H9 (cell line): ENCODE measurements at regions not wholly inside any gene's neighbourhood (a gene's known extent, or its start where the extent isn't known, plus 50 kb on each side); places are given as distances from the start of the nearest gene placed in this dataset.

ENCODE experiments used
- DNase-seq: peaks from one replicate; pipeline ENCODE4 v3.0.0-alpha.2; 2017
- H2AFZ ChIP-seq: one replicate; pipeline ENCODE4 v1.6.1; 2013; ENCODE audit warnings: mild to moderate bottlenecking, low read length, control low read depth, moderate library complexity
- H2AK5ac ChIP-seq: 2 replicates; pipeline ENCODE4 v1.6.1; 2013; ENCODE audit warnings: low read length, control low read depth, mixed read lengths; ENCODE audit not compliant: insufficient read length
- H2BK120ac ChIP-seq: one replicate; pipeline ENCODE4 v1.6.1; 2013; ENCODE audit warnings: low read depth, mild to moderate bottlenecking, low read length, control low read depth, inconsistent platforms; ENCODE audit not compliant: poor library complexity, severe bottlenecking
- H2BK12ac ChIP-seq: 2 replicates; pipeline ENCODE4 v1.6.1; 2013; ENCODE audit warnings: low read length, control low read depth, mixed read lengths, low read depth; ENCODE audit not compliant: insufficient read length
- H2BK15ac ChIP-seq: 2 replicates; pipeline ENCODE4 v1.6.1; 2013; ENCODE audit warnings: low read depth, low read length, control low read depth
- H2BK20ac ChIP-seq: one replicate; pipeline ENCODE4 v1.6.1; 2013; ENCODE audit warnings: low read depth, mild to moderate bottlenecking, low read length, control low read depth, inconsistent platforms; ENCODE audit not compliant: poor library complexity, severe bottlenecking
- H2BK5ac ChIP-seq: 2 replicates; pipeline ENCODE4 v1.6.1; 2013; ENCODE audit warnings: low read length, control low read depth, mixed read lengths; ENCODE audit not compliant: insufficient read length
- H3K14ac ChIP-seq: 2 replicates; pipeline ENCODE4 v1.6.1; 2013; ENCODE audit warnings: low read length, control low read depth; ENCODE audit not compliant: insufficient read depth
- H3K18ac ChIP-seq: 2 replicates; pipeline ENCODE4 v1.6.1; 2013; ENCODE audit warnings: low read depth, mild to moderate bottlenecking, mixed read lengths, low read length, control low read depth; ENCODE audit not compliant: insufficient read length
- H3K23ac ChIP-seq: 2 replicates; pipeline ENCODE4 v1.6.1; 2013; ENCODE audit warnings: low read length, control low read depth, mixed read lengths, low read depth; ENCODE audit not compliant: insufficient read length
- H3K23me2 ChIP-seq: 2 replicates; pipeline ENCODE4 v1.6.1; 2013; ENCODE audit warnings: low read depth, mild to moderate bottlenecking, mixed read lengths, low read length, control low read depth; ENCODE audit not compliant: insufficient read length, poor library complexity, severe bottlenecking
- H3K27ac ChIP-seq: 2 replicates; pipeline ENCODE4 v1.5.1; 2013; ENCODE audit warnings: low read length, control low read depth, mixed read lengths, low read depth; ENCODE audit not compliant: insufficient read length
- H3K27me3 ChIP-seq: 2 replicates; pipeline ENCODE4 v1.6.1; 2013; ENCODE audit warnings: low read length, control low read depth, inconsistent platforms; ENCODE audit not compliant: insufficient read depth
- H3K4ac ChIP-seq: 2 replicates; pipeline ENCODE4 v1.6.1; 2013; ENCODE audit warnings: low read depth, mild to moderate bottlenecking, control low read depth, inconsistent platforms, low read length, moderate library complexity
- H3K4me1 ChIP-seq: 2 replicates; pipeline ENCODE4 v1.6.1; 2013; ENCODE audit warnings: low read length, control low read depth, inconsistent platforms; ENCODE audit not compliant: insufficient read depth
- H3K4me2 ChIP-seq: 2 replicates; pipeline ENCODE4 v1.6.1; 2013; ENCODE audit warnings: low read length, control low read depth, mixed read lengths; ENCODE audit not compliant: insufficient read length, insufficient read depth
- H3K56ac ChIP-seq: 2 replicates; pipeline ENCODE4 v1.6.1; 2013; ENCODE audit warnings: low read depth, mild to moderate bottlenecking, mixed read lengths, low read length, control low read depth; ENCODE audit not compliant: insufficient read length
- H3K79me1 ChIP-seq: 2 replicates; pipeline ENCODE4 v1.6.1; 2013; ENCODE audit warnings: low read depth, mild to moderate bottlenecking, moderate library complexity, low read length, control low read depth, inconsistent platforms; ENCODE audit not compliant: insufficient read depth, poor library complexity, severe bottlenecking
- H3K79me2 ChIP-seq: 2 replicates; pipeline ENCODE4 v1.6.1; 2013; ENCODE audit warnings: low read length, control low read depth, inconsistent platforms; ENCODE audit not compliant: insufficient read depth
- H3K9ac ChIP-seq: 2 replicates; pipeline ENCODE4 v1.6.1; 2013; ENCODE audit warnings: low read length, control low read depth, mixed read lengths; ENCODE audit not compliant: insufficient read length; ENCODE audit errors: extremely low read depth
- H3K9me3 ChIP-seq: one replicate; pipeline ENCODE4 v1.6.1; 2013; ENCODE audit warnings: low read depth, low read length, inconsistent platforms; ENCODE audit not compliant: control insufficient read depth
- H3T11ph ChIP-seq: one replicate; pipeline ENCODE4 v1.6.1; 2013; ENCODE audit warnings: mild to moderate bottlenecking, low read length, control low read depth, inconsistent platforms
- H4K20me1 ChIP-seq: one replicate; pipeline ENCODE4 v1.6.1; 2013; ENCODE audit not compliant: control insufficient read depth, insufficient read length, insufficient read depth
- H4K5ac ChIP-seq: 2 replicates; pipeline ENCODE4 v1.6.1; 2013; ENCODE audit warnings: low read depth, mild to moderate bottlenecking, mixed read lengths, low read length, control low read depth; ENCODE audit not compliant: insufficient read length
- H4K8ac ChIP-seq: replicated peaks from 2 replicates; pipeline ENCODE4 v1.6.1; 2013; ENCODE audit warnings: low read length, control low read depth, mixed read lengths, low read depth; ENCODE audit not compliant: insufficient read length
- H4K91ac ChIP-seq: 2 replicates; pipeline ENCODE4 v1.6.1; 2013; ENCODE audit warnings: low read depth, mild to moderate bottlenecking, moderate library complexity, mixed read lengths, low read length, control low read depth; ENCODE audit not compliant: insufficient read length
- H3K27ac Mint-ChIP-seq, 3 experiments: 2 replicates in 2 of 3; 3 replicates in 1 of 3; pipeline ENCODE4 v1.8.0; 2020 to 2021; ENCODE audit warnings: mixed read lengths in 3 of 3, mild to moderate bottlenecking in 1 of 3, moderate library complexity in 1 of 3
- H3K27me3 Mint-ChIP-seq: 2 replicates; pipeline ENCODE4 v1.8.0; 2021; ENCODE audit warnings: low read depth, mild to moderate bottlenecking, moderate library complexity, mixed read lengths
- H3K36me3 Mint-ChIP-seq, 3 experiments: 2 replicates in 2 of 3; 3 replicates in 1 of 3; pipeline ENCODE4 v1.8.0; 2020 to 2021; ENCODE audit warnings: low read depth in 3 of 3, mixed read lengths in 3 of 3; ENCODE audit not compliant: insufficient read depth in 1 of 3
- H3K4me1 Mint-ChIP-seq, 2 experiments: 2 replicates each; pipeline ENCODE4 v1.8.0; 2020; ENCODE audit warnings: mixed read lengths in 2 of 2
- H3K4me3 Mint-ChIP-seq, 2 experiments: 2 replicates in 1 of 2; 3 replicates in 1 of 2; pipeline ENCODE4 v1.8.0; 2020 to 2021; ENCODE audit warnings: mild to moderate bottlenecking in 2 of 2, mixed read lengths in 2 of 2, moderate library complexity in 1 of 2
- H3K9me3 Mint-ChIP-seq, 2 experiments: 2 replicates in 1 of 2; 3 replicates in 1 of 2; pipeline ENCODE4 v1.8.0; 2020; ENCODE audit warnings: mild to moderate bottlenecking in 2 of 2, mixed read lengths in 2 of 2, moderate library complexity in 1 of 2
- WGBS: extraction: QIAGEN DNeasy Blood & Tissue Kit; methylation state at CpG from one replicate; pipeline ENCODE4 v1.1.7; 2013; ENCODE audit warnings: missing lambda C conversion rate, low lambda C conversion rate, mixed read lengths; ENCODE audit not compliant: insufficient read length; ENCODE audit errors: extremely low coverage; 5-methylcytosine and 5-hydroxymethylcytosine counted together
- TF ChIP-seq, protein P1 (sequence below): fragments of 200-600 bp; sonication (generic); conservative IDR thresholded peaks from 3 replicates; pipeline ENCODE4 v1.8.0; 2021; ENCODE audit warnings: antibody characterized with exemption, mild to moderate bottlenecking

DNA sequence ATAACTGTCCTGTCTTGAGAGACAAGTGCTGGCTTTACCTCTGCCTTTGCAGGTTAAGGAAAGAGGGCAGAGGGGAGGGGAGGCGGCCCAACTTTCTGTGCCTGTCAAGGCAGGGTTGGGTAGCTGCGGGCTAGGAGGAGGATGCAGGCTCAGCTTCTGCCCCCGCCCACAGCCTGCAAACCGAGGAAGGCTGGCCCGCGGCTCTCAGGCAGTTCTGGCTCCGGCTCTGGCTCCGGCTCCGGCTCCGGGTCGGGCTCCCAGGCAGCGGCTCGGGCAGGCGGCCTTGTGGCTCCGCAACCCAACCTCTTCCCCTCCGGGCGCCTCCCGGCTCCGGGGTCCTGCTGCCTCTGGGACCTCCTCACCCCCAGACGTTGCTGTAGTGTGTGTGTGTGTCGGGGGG is 92.9 kb downstream of the TMEM30B start:
- Histone ChIP-seq H3K14ac (no peak overlapping the region), H2AFZ (no peak overlapping the region), H3T11ph (no peak overlapping the region), H4K91ac (no peak overlapping the region), H3K4ac (no peak overlapping the region), H3K27me3 (no peaks in the 10 kb centered on the region), H3K23ac (no peak overlapping the region), H3K79me2 (no peaks in the 10 kb centered on the region), H2BK5ac (no peak overlapping the region), H3K9ac (no peak overlapping the region), H3K27ac (no peak overlapping the region), H3K18ac (no peak overlapping the region), H3K79me1 (no peaks in the 10 kb centered on the region), H3K4me1 (peaks cover 4% of the 10 kb centered on the region; the same call in 1 of the 2 replicates), H2BK15ac (no peak overlapping the region), H4K8ac (no peak overlapping the region), H2BK120ac (no peak overlapping the region), H2AK5ac (no peak overlapping the region), H3K4me2 (no peak overlapping the region), H2BK20ac (no peak overlapping the region), H4K5ac (no peak overlapping the region), H2BK12ac (no peak overlapping the region), H3K9me3 (no peaks in the 10 kb centered on the region), H3K56ac (no peak overlapping the region), H4K20me1 (no peaks in the 10 kb centered on the region), H3K23me2 (no peaks in the 10 kb centered on the region)
- peak; percentile 78 for DNase-seq
- Mint-ChIP-seq H3K36me3 (no peaks in the 10 kb centered on the region; a peak in 1 of 7 replicates), H3K27me3 (peaks cover 8% of the 10 kb centered on the region), H3K4me1 (peaks cover 26 to 27% of the 10 kb centered on the region in 2 experiments), H3K27ac (no peak overlapping the region), H3K9me3 (no peaks in the 10 kb centered on the region), H3K4me3 (no peak overlapping the region)
- TF ChIP-seq, protein P1, sequence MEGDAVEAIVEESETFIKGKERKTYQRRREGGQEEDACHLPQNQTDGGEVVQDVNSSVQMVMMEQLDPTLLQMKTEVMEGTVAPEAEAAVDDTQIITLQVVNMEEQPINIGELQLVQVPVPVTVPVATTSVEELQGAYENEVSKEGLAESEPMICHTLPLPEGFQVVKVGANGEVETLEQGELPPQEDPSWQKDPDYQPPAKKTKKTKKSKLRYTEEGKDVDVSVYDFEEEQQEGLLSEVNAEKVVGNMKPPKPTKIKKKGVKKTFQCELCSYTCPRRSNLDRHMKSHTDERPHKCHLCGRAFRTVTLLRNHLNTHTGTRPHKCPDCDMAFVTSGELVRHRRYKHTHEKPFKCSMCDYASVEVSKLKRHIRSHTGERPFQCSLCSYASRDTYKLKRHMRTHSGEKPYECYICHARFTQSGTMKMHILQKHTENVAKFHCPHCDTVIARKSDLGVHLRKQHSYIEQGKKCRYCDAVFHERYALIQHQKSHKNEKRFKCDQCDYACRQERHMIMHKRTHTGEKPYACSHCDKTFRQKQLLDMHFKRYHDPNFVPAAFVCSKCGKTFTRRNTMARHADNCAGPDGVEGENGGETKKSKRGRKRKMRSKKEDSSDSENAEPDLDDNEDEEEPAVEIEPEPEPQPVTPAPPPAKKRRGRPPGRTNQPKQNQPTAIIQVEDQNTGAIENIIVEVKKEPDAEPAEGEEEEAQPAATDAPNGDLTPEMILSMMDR = no peak
- WGBS = no CpG with 5 or more reads among the region's 21 CpGs
